Caki2 (cell line): ENCODE measurements at regions not wholly inside any gene's neighbourhood (a gene's known extent, or its start where the extent isn't known, plus 50 kb on each side); places are given as distances from the start of the nearest gene placed in this dataset.
"Not testable (repeated sequence)": the region's sequence is repeated elsewhere in the genome, so short reads cannot be mapped to it uniquely, and the experiment has no call there.

Experiments
- DNase-seq: peaks from one replicate; pipeline ENCODE4 v3.0.0-alpha.2; 2015; ENCODE audit warnings: low read depth
- in situ Hi-C: cut with HindIII; loops from 2 replicates; pipeline ENCODE4 v1.10.0; 2016; ENCODE audit warnings: low sequenced_read_pairs, low pct_unique_long_range_greater_than_20kb, mixed read lengths

GRCh38 chr6:135601857-135602256 is 104.3 kb upstream of the AHI1 start:
- DNase-seq: no peak
- in situ Hi-C loops: no loop called here

- no peak for DNase-seq
- in situ Hi-C loops: no loop called here
Observed at GRCh38 chr6:135603249-135603648, 105.7 kb upstream of the AHI1 start.

- in situ Hi-C loops: no loop called here
- no peak for DNase-seq
Observed at GRCh38 chr6:135604035-135604860, 106.7 kb upstream of the AHI1 start.

- in situ Hi-C loops: no loop called here
- DNase-seq: no peak
Observed at GRCh38 chr6:135605278-135605790, 107.8 kb upstream of the AHI1 start.

GRCh38 chr6:135606392-135606791 is 108.9 kb upstream of the AHI1 start:
- DNase-seq: no peak
- in situ Hi-C loops: no loop called here

GRCh38 chr6:135608031-135608430 is 110.5 kb upstream of the AHI1 start:
- in situ Hi-C loops: no loop called here

GRCh38 chr6:135610192-135610591 is 112.7 kb upstream of the AHI1 start:
- in situ Hi-C loops, DNase-seq: not testable (repeated sequence)

More at GRCh38 chr6:135608031-135608430, 110.5 kb upstream of the AHI1 start:
- no peak for DNase-seq

- in situ Hi-C loops: no loop called here
- no peak for DNase-seq
Observed at GRCh38 chr6:135616655-135617054, 119.1 kb upstream of the AHI1 start.

- no peak for DNase-seq
- in situ Hi-C loops: no loop called here
Observed at GRCh38 chr6:135617222-135617621, 119.7 kb upstream of the AHI1 start.

- in situ Hi-C loops: no loop called here
Observed at GRCh38 chr6:135622081-135622480, 124.5 kb upstream of the AHI1 start.

GRCh38 chr6:135623979-135624378 is 126.4 kb upstream of the AHI1 start:
- DNase-seq: no peak
- in situ Hi-C loops: no loop called here

More at GRCh38 chr6:135622081-135622480, 124.5 kb upstream of the AHI1 start:
- DNase-seq: no peak

GRCh38 chr6:135624402-135625295 is 127.1 kb upstream of the AHI1 start:
- DNase-seq: no peak
- in situ Hi-C loops: no loop called here

- in situ Hi-C loops, DNase-seq: not testable (repeated sequence)
Observed at GRCh38 chr6:135626001-135626400, 128.5 kb upstream of the AHI1 start.

- in situ Hi-C loops: no loop called here
- peak; percentile 14 for DNase-seq
Observed at GRCh38 chr6:135627092-135627715, 129.7 kb upstream of the AHI1 start.

- in situ Hi-C loops: no loop called here
- no peak for DNase-seq
Observed at GRCh38 chr6:135630789-135631376, 133.3 kb upstream of the AHI1 start.

- in situ Hi-C loops: no loop called here
- DNase-seq: no peak
Observed at GRCh38 chr6:135631821-135632220, 134.3 kb upstream of the AHI1 start.

- in situ Hi-C loops: no loop called here
- no peak for DNase-seq
Observed at GRCh38 chr6:135633573-135633972, 136.0 kb upstream of the AHI1 start.

- in situ Hi-C loops: no loop called here
- no peak for DNase-seq
Observed at GRCh38 chr6:135637701-135638100, 140.2 kb upstream of the AHI1 start.
